Smooth muscle cell (in vitro differentiated cells): ENCODE measurements at regions not wholly inside any gene's neighbourhood (a gene's known extent, or its start where the extent isn't known, plus 50 kb on each side); places are given as distances from the start of the nearest gene placed in this dataset.

Experiments used
- DNase-seq: peaks from one replicate; lab custom pipeline; 2025; ENCODE audit not compliant: unreplicated experiment; lab: John Stamatoyannopoulos, UW
- H2AFZ ChIP-seq: fragments of 200-600 bp; sonication (generic); 2 replicates; pipeline ENCODE4 v1.6.0; 2016; ENCODE audit warnings: antibody characterized with exemption, low read depth, mild to moderate bottlenecking
- H3F3A ChIP-seq: fragments of 200-600 bp; sonication (generic); 2 replicates; pipeline ENCODE4 v1.6.0; 2017; ENCODE audit warnings: antibody characterized with exemption, low read depth
- H3K27ac ChIP-seq: fragments of 200-600 bp; sonication (generic); 2 replicates; pipeline ENCODE4 v1.5.1; 2016; ENCODE audit warnings: low read depth, mild to moderate bottlenecking
- H3K27me3 ChIP-seq: fragments of 200-600 bp; sonication (generic); 2 replicates; pipeline ENCODE4 v1.6.1; 2016; ENCODE audit warnings: low read depth, mild to moderate bottlenecking
- H3K36me3 ChIP-seq: fragments of 200-600 bp; sonication (generic); 2 replicates; pipeline ENCODE4 v1.5.1; 2016; ENCODE audit warnings: low read depth
- H3K4me1 ChIP-seq: fragments of 200-600 bp; sonication (generic); 2 replicates; pipeline ENCODE4 v1.5.1; 2016; ENCODE audit warnings: low read depth
- H3K4me2 ChIP-seq: fragments of 200-600 bp; sonication (generic); 2 replicates; pipeline ENCODE4 v1.6.0; 2016; ENCODE audit warnings: mild to moderate bottlenecking
- H3K4me3 ChIP-seq: fragments of 200-600 bp; sonication (generic); 2 replicates; pipeline ENCODE4 v1.5.1; 2016; ENCODE audit warnings: mild to moderate bottlenecking
- H3K79me2 ChIP-seq: fragments of 200-600 bp; sonication (generic); 2 replicates; pipeline ENCODE4 v1.6.0; 2016; ENCODE audit warnings: low read depth, mild to moderate bottlenecking
- H3K9ac ChIP-seq: fragments of 200-600 bp; sonication (generic); 2 replicates; pipeline ENCODE4 v1.6.0; 2016; ENCODE audit warnings: low read depth
- H3K9me3 ChIP-seq: fragments of 200-600 bp; sonication (generic); replicated peaks from 2 replicates; pipeline ENCODE4 v1.5.1; 2016; ENCODE audit warnings: low read depth
- H4K20me1 ChIP-seq: fragments of 200-600 bp; sonication (generic); 2 replicates; pipeline ENCODE4 v1.6.0; 2016; ENCODE audit warnings: low read depth
- CTCF ChIP-seq: fragments of 200-600 bp; sonication (generic); IDR thresholded peaks from 2 replicates; pipeline ENCODE4 v1.5.1; 2017; ENCODE audit warnings: borderline replicate concordance, mild to moderate bottlenecking, antibody characterized with exemption; ENCODE audit not compliant: insufficient read depth, poor library complexity, severe bottlenecking
- WGBS: methylation state at CpG from one replicate; pipeline ENCODE4 v1.1.7; 2016; ENCODE audit warnings: low lambda C conversion rate; 5-methylcytosine and 5-hydroxymethylcytosine counted together

GRCh38 chr1:98321191-98321590 is 340.3 kb upstream of the SNX7 start:
- no peak overlapping the region for H2AFZ ChIP-seq
- H3K27ac ChIP-seq, result no peak overlapping the region
- DNase-seq, result no peak

GRCh38 chr1:98316286-98316905 is 345.1 kb upstream of the SNX7 start:
- H3K4me3 ChIP-seq, result no peak overlapping the region
- H3K4me2 ChIP-seq, result peak overlapping the region; percentile 21
- 51% methylated on average over 2 of the region's 2 CpGs for whole genome bisulfite sequencing
- H2AFZ ChIP-seq, result peak overlapping the region; percentile 53
- peak overlapping the region; percentile 69 for H3K27ac ChIP-seq
- H3K9ac ChIP-seq, result no peak overlapping the region
- no peak for DNase-seq
- no peaks in the 10 kb centered on the region for H3K36me3 ChIP-seq
- no peak for TF ChIP-seq CTCF
- H3K9me3 ChIP-seq, result no peaks in the 10 kb centered on the region
- no peaks in the 10 kb centered on the region for H3F3A ChIP-seq
- H3K4me1 ChIP-seq, result no peaks in the 10 kb centered on the region
- H4K20me1 ChIP-seq, result no peaks in the 10 kb centered on the region
- no peaks in the 10 kb centered on the region for H3K79me2 ChIP-seq
- no peaks in the 10 kb centered on the region for H3K27me3 ChIP-seq

More at GRCh38 chr1:98321191-98321590, 340.3 kb upstream of the SNX7 start:
- Histone ChIP-seq H3K36me3 (no peaks in the 10 kb centered on the region), H3K4me3 (no peak overlapping the region), H3K9me3 (no peaks in the 10 kb centered on the region), H3K79me2 (no peaks in the 10 kb centered on the region), H3K27me3 (no peaks in the 10 kb centered on the region), H3K4me2 (no peak overlapping the region), H3K4me1 (peaks cover 24% of the 10 kb centered on the region), H3K9ac (no peak overlapping the region), H4K20me1 (no peaks in the 10 kb centered on the region), H3F3A (peaks cover 31% of the 10 kb centered on the region)
- TF ChIP-seq CTCF, result no peak
- WGBS, result 95% methylated on average over 2 of the region's 2 CpGs

GRCh38 chr1:98315309-98315708 is 346.2 kb upstream of the SNX7 start:
- Histone ChIP-seq H3K27ac (no peak overlapping the region), H4K20me1 (no peaks in the 10 kb centered on the region), H3K4me1 (no peaks in the 10 kb centered on the region), H3K27me3 (no peaks in the 10 kb centered on the region), H3K4me3 (no peak overlapping the region), H2AFZ (no peak overlapping the region), H3K9ac (no peak overlapping the region), H3F3A (no peaks in the 10 kb centered on the region), H3K9me3 (no peaks in the 10 kb centered on the region), H3K79me2 (no peaks in the 10 kb centered on the region), H3K36me3 (no peaks in the 10 kb centered on the region), H3K4me2 (peak overlapping the region; percentile 21)
- DNase-seq, result no peak
- no peak for TF ChIP-seq CTCF
- 91% methylated on average over 1 of the region's 1 CpG for WGBS

GRCh38 chr1:98314601-98315000 is 346.9 kb upstream of the SNX7 start:
- WGBS, result 91% methylated on average over 1 of the region's 1 CpG
- Histone ChIP-seq H3K79me2 (no peaks in the 10 kb centered on the region), H4K20me1 (no peaks in the 10 kb centered on the region), H3K4me3 (no peak overlapping the region), H3K27me3 (no peaks in the 10 kb centered on the region), H3K36me3 (no peaks in the 10 kb centered on the region), H3K9me3 (no peaks in the 10 kb centered on the region), H2AFZ (no peak overlapping the region), H3K4me2 (no peak overlapping the region), H3K4me1 (no peaks in the 10 kb centered on the region), H3K27ac (no peak overlapping the region), H3F3A (no peaks in the 10 kb centered on the region), H3K9ac (no peak overlapping the region)
- TF ChIP-seq CTCF, result no peak
- no peak for DNase-seq
